DOHH2 (cell line): ENCODE measurements at regions not wholly inside any gene's neighbourhood (a gene's known extent, or its start where the extent isn't known, plus 50 kb on each side); places are given as distances from the start of the nearest gene placed in this dataset.

Experiments
- CTCF ChIP-seq: fragments of 200-600 bp; sonication (generic); IDR thresholded peaks from one replicate; pipeline ENCODE4 v1.5.1; 2014; ENCODE audit warnings: antibody characterized with exemption, mild to moderate bottlenecking, low read depth, low read length; ENCODE audit not compliant: poor library complexity, severe bottlenecking
- EZH2phosphoT487 ChIP-seq: fragments of 200-600 bp; sonication (generic); IDR thresholded peaks from 2 replicates; pipeline ENCODE4 v1.6.1; 2017; ENCODE audit warnings: borderline replicate concordance, mild to moderate bottlenecking, antibody characterized with exemption, low read length, moderate library complexity, mixed read lengths

GRCh38 chr7:45434167-45434784 is 139.9 kb upstream of the ADCY1 start:
- no peak for TF ChIP-seq CTCF
- no peak for TF ChIP-seq EZH2phosphoT487
